ENCODE measurements at regions not wholly inside any gene's neighbourhood (a gene's known extent, or its start where the extent isn't known, plus 50 kb on each side); places are given as distances from the start of the nearest gene placed in this dataset.
"Not testable (repeated sequence)": the region's sequence is repeated elsewhere in the genome, so short reads cannot be mapped to it uniquely, and the experiment has no call there.

- no peak for DNase-seq
Observed at GRCh38 chr3:6736836-6737629, 123.9 kb upstream of the GRM7 start.

GRCh38 chr3:6737630-6738029, 123.3 kb upstream of the GRM7 start:
- no peak for DNase-seq

- DNase-seq: no peak
Observed at GRCh38 chr3:6739288-6739687, 121.6 kb upstream of the GRM7 start.

- DNase-seq: no peak
Observed at GRCh38 chr3:6743067-6743720, 117.7 kb upstream of the GRM7 start.

GRCh38 chr3:6746443-6746842, 114.5 kb upstream of the GRM7 start:
- no peak for DNase-seq

GRCh38 chr3:6747017-6747416, 113.9 kb upstream of the GRM7 start:
- DNase-seq: no peak

- DNase-seq: no peak
Observed at GRCh38 chr3:6750782-6751181, 110.1 kb upstream of the GRM7 start.

GRCh38 chr3:6753536-6753935, 107.4 kb upstream of the GRM7 start:
- DNase-seq: no peak

- DNase-seq: not testable (repeated sequence)
Observed at GRCh38 chr3:6769532-6770396, 91.2 kb upstream of the GRM7 start.

GRCh38 chr3:6770397-6770690, 90.6 kb upstream of the GRM7 start:
- DNase-seq: no peak

- DNase-seq: no peak
Observed at GRCh38 chr3:6771171-6771570, 89.7 kb upstream of the GRM7 start.

- DNase-seq: no peak
Observed at GRCh38 chr3:6779140-6779539, 81.8 kb upstream of the GRM7 start.

GRCh38 chr3:6781092-6781491, 79.8 kb upstream of the GRM7 start:
- DNase-seq: no peak

- no peak for DNase-seq
Observed at GRCh38 chr3:6785726-6786125, 75.2 kb upstream of the GRM7 start.

- DNase-seq: no peak
Observed at GRCh38 chr3:6791161-6791560, 69.8 kb upstream of the GRM7 start.

GRCh38 chr3:6799264-6799915, 61.5 kb upstream of the GRM7 start:
- DNase-seq: no peak

GRCh38 chr3:6803619-6804018, 57.3 kb upstream of the GRM7 start:
- DNase-seq: no peak

- DNase-seq: no peak
Observed at GRCh38 chr3:6805236-6805635, 55.7 kb upstream of the GRM7 start.

GRCh38 chr3:6806991-6807390, 53.9 kb upstream of the GRM7 start:
- no peak for DNase-seq

- no peak for DNase-seq
Observed at GRCh38 chr3:6807967-6808588, 52.8 kb upstream of the GRM7 start.

- no peak for DNase-seq
Observed at GRCh38 chr3:6809349-6809748, 51.6 kb upstream of the GRM7 start.

Measured in GOT3 (cell line).